K562 (cell line): ENCODE measurements at regions not wholly inside any gene's neighbourhood (a gene's known extent, or its start where the extent isn't known, plus 50 kb on each side); places are given as distances from the start of the nearest gene placed in this dataset.

Source experiments
- ATAC-seq: fragments of 200-7000 bp; cut with Tn5 transposase; 3 replicates; pipeline ENCODE4 v1.9.1; 2020; ENCODE audit warnings: moderate library complexity
- BruUV-seq: library from RNA; stranded (reverse); fragments of 400-500 nt; replicated peaks from 2 replicates; lab custom pipeline; 2021; lab: Mats Ljungman, UMichigan
- CTCF ChIA-PET: fragments of 300-600 bp; formaldehyde crosslinking; extraction: SDS; loops from one replicate; lab custom pipeline; 2021; ENCODE audit warnings: low intra/inter-chr PET ratio; lab: Yijun Ruan, JAX
- POLR2A ChIA-PET: fragments of 300-600, 350-650 bp; sonication (Branson Sonifier 250); formaldehyde crosslinking; extraction: SDS; loops from one replicate; lab custom pipeline; 2021; ENCODE audit warnings: antibody characterized with exemption, inconsistent platforms; lab: Yijun Ruan, JAX
- DNase-seq, 4 experiments: peaks; one replicate each; pipeline versions ENCODE4 v3.0.0 to v3.0.0-alpha.2; 2011 to 2018; ENCODE audit warnings: low spot score in 3 of 4, mixed read lengths in 3 of 4; ENCODE audit errors: extremely low read depth in 1 of 4
- FAIRE-seq: peaks from 2 replicates; lab custom pipeline; 2011; peaks lifted over from hg19 to GRCh38; lab: Jason Lieb, UNC
- H2AFZ ChIP-seq: 2 replicates; pipeline ENCODE4 v1.6.0; 2011; ENCODE audit warnings: low read depth, low read length, control low read depth, inconsistent platforms
- H3K27ac ChIP-seq: fragments of 200-600 bp; 3 replicates; pipeline ENCODE4 v1.8.0; 2011; ENCODE audit warnings: low read depth, mild to moderate bottlenecking, control low read depth, inconsistent platforms, low read length, moderate library complexity, mixed read lengths; ENCODE audit errors: extremely low read depth
- H3K27me3 ChIP-seq, 2 experiments: fragments of 300-600 bp in 1 of 2; 2 replicates in 1 of 2; 3 replicates in 1 of 2; pipeline versions ENCODE4 v1.6.0 to v1.8.0; 2011; ENCODE audit warnings: inconsistent platforms in 2 of 2, low read length in 2 of 2, mild to moderate bottlenecking in 1 of 2, mixed read lengths in 1 of 2, moderate library complexity in 1 of 2; ENCODE audit not compliant: control insufficient read depth in 2 of 2, insufficient read depth in 2 of 2
- H3K36me3 ChIP-seq: fragments of 300-600 bp; 3 replicates; pipeline ENCODE4 v1.8.0; 2011; ENCODE audit warnings: mild to moderate bottlenecking, low read length, inconsistent platforms; ENCODE audit not compliant: control insufficient read depth, insufficient read depth
- H3K4me1 ChIP-seq, 2 experiments: fragments of 200-600 bp in 1 of 2; replicated peaks in 1 of 2; 2 replicates in 1 of 2; 3 replicates in 1 of 2; pipeline versions ENCODE4 v1.5.1 to v1.8.0; 2011; ENCODE audit warnings: inconsistent platforms in 2 of 2, low read length in 2 of 2, mild to moderate bottlenecking in 1 of 2, mixed read lengths in 1 of 2, moderate library complexity in 1 of 2; ENCODE audit not compliant: control insufficient read depth in 2 of 2, insufficient read depth in 2 of 2
- H3K4me2 ChIP-seq: 2 replicates; pipeline ENCODE4 v1.6.1; 2011; ENCODE audit warnings: low read length, control low read depth, inconsistent platforms, mixed read lengths; ENCODE audit not compliant: insufficient read depth
- H3K4me3 ChIP-seq: fragments of 200-600 bp; sonication (generic), shearing (Covaris generic); 2 replicates; pipeline ENCODE4 v1.5.1; 2016; ENCODE audit warnings: control low read depth, inconsistent platforms
- H3K79me2 ChIP-seq: fragments of 200-600 bp; 3 replicates; pipeline ENCODE4 v1.8.0; 2011; ENCODE audit warnings: low read length, inconsistent platforms; ENCODE audit not compliant: control insufficient read depth, insufficient read depth
- H3K9ac ChIP-seq, 2 experiments: 2 replicates each; pipeline versions ENCODE4 v1.6.0 to v1.6.1; 2011; ENCODE audit warnings: low read depth in 2 of 2, low read length in 2 of 2, control low read depth in 1 of 2, inconsistent platforms in 1 of 2, mild to moderate bottlenecking in 1 of 2, mixed read lengths in 1 of 2; ENCODE audit not compliant: insufficient read depth in 1 of 2
- H3K9me1 ChIP-seq: one replicate; pipeline ENCODE4 v1.6.0; 2011; ENCODE audit warnings: inconsistent platforms, mild to moderate bottlenecking, low read length, moderate library complexity; ENCODE audit not compliant: control insufficient read depth, insufficient read depth
- H3K9me3 ChIP-seq: replicated peaks from 2 replicates; pipeline ENCODE4 v1.5.1; 2011; ENCODE audit warnings: low read depth, low read length, inconsistent platforms; ENCODE audit not compliant: control insufficient read depth, insufficient read depth
- H4K20me1 ChIP-seq: replicated peaks from 2 replicates; pipeline ENCODE4 v1.6.1; 2011; ENCODE audit warnings: low read length, inconsistent platforms, mixed read lengths; ENCODE audit not compliant: control insufficient read depth, insufficient read depth
- ARID4B ChIP-seq: sonication (generic); formaldehyde crosslinking; IDR thresholded peaks from 2 replicates; pipeline ENCODE4 v1.8.0; 2022; ENCODE audit warnings: mild to moderate bottlenecking, missing genetic modification reagents
- HOXB6 ChIP-seq: fragments of 250-450 bp; sonication (Bioruptor Pico); IDR thresholded peaks from 2 replicates; pipeline ENCODE4 v1.5.1; 2022; ENCODE audit warnings: mild to moderate bottlenecking, borderline replicate concordance
- ID3 ChIP-seq, 2 experiments: fragments of 250-450 bp in 1 of 2; fragments of 450-650 bp in 1 of 2; sonication (Bioruptor Pico) in 1 of 2; IDR thresholded peaks; 2 replicates each; pipeline versions ENCODE4 v1.6.1 to v1.8.0; 2016 to 2021; ENCODE audit warnings: mild to moderate bottlenecking in 2 of 2, moderate library complexity in 2 of 2, missing compliant biosample characterization in 1 of 2, missing genetic modification characterization in 1 of 2
- NFRKB ChIP-seq: fragments of 450-650 bp; IDR thresholded peaks from 2 replicates; pipeline ENCODE4 v1.6.1; 2016; ENCODE audit warnings: low read depth
- NR2C2 ChIP-seq, 2 experiments: fragments of 200-800 bp in 1 of 2; sonication (Bioruptor generic) in 1 of 2; sonication (generic) in 1 of 2; formaldehyde crosslinking in 1 of 2; IDR thresholded peaks; 2 replicates each; pipeline versions ENCODE4 v1.6.1 to v1.8.0; 2016 to 2022; ENCODE audit warnings: mild to moderate bottlenecking in 1 of 2, missing compliant biosample characterization in 1 of 2, missing genetic modification characterization in 1 of 2, missing genetic modification reagents in 1 of 2
- PCBP1 ChIP-seq: fragments of 200-400 bp; formaldehyde crosslinking; IDR thresholded peaks from 2 replicates; pipeline ENCODE4 v1.6.1; 2018; ENCODE audit warnings: mild to moderate bottlenecking, low read depth, low read length; ENCODE audit not compliant: poor library complexity, severe bottlenecking
- RAD51 ChIP-seq: fragments of 450-650 bp; IDR thresholded peaks from 2 replicates; pipeline ENCODE4 v1.7.1; 2016; ENCODE audit warnings: low read depth, mild to moderate bottlenecking, borderline replicate concordance
- SAFB ChIP-seq: fragments of 200-400 bp; formaldehyde crosslinking; IDR thresholded peaks from 2 replicates; pipeline ENCODE4 v1.6.1; 2017; ENCODE audit warnings: low read depth, low read length, borderline replicate concordance
- STAG1 ChIP-seq: sonication (generic); formaldehyde crosslinking; IDR thresholded peaks from 2 replicates; pipeline ENCODE4 v1.5.0; 2020; ENCODE audit warnings: missing genetic modification reagents, borderline replicate concordance
- U2AF1 ChIP-seq: fragments of 200-400 bp; formaldehyde crosslinking; optimal IDR thresholded peaks from 2 replicates; pipeline ENCODE3; 2017; ENCODE audit warnings: mild to moderate bottlenecking, low read depth, low read length, moderate library complexity
- ZBTB17 ChIP-seq: fragments of 450-650 bp; formaldehyde crosslinking; IDR thresholded peaks from 2 replicates; pipeline ENCODE4 v1.4.0; 2020; ENCODE audit warnings: mild to moderate bottlenecking
- ZBTB8A ChIP-seq: fragments of 450-650 bp; IDR thresholded peaks from 2 replicates; pipeline ENCODE4 v1.6.1; 2018; ENCODE audit warnings: mild to moderate bottlenecking, moderate library complexity; ENCODE audit not compliant: partially characterized antibody
- WGBS: fragments of 100-300 bp; shearing (Covaris generic); methylation state at CpG from one replicate; pipeline ENCODE4 v1.1.6; 2016; ENCODE audit warnings: low coverage, mixed read lengths; ENCODE audit not compliant: insufficient coverage; ENCODE audit errors: missing lambda C conversion rate; 5-methylcytosine and 5-hydroxymethylcytosine counted together
- in situ Hi-C: fragments of 300-500 bp; cut with MboI; formaldehyde crosslinking; loops from 4 replicates; pipeline ENCODE4 v1.15.0; 2018; ENCODE audit warnings: inconsistent platforms, mixed read lengths
- intact Hi-C: fragments of 100-400 bp; cut with micrococcal nuclease; formaldehyde crosslinking; loops from 2 replicates; pipeline ENCODE4 v1.14.2; 2022

GRCh38 chr2:146916914-146917313 is 927.9 kb upstream of the ACVR2A start:
- in situ Hi-C loops = no loop called here
- CTCF ChIA-PET = no interaction called here
- no peak for DNase-seq

GRCh38 chr2:146913476-146913875 is 931.4 kb upstream of the ACVR2A start:
- Histone ChIP-seq H3K27ac (no peak overlapping the region), H2AFZ (no peak overlapping the region), H4K20me1 (no peaks in the 10 kb centered on the region), H3K36me3 (no peaks in the 10 kb centered on the region), H3K4me1 (no peaks in the 10 kb centered on the region), H3K9ac (no peak overlapping the region), H3K9me3 (no peaks in the 10 kb centered on the region), H3K4me2 (no peak overlapping the region), H3K27me3 (no peaks in the 10 kb centered on the region), H3K79me2 (no peaks in the 10 kb centered on the region), H3K9me1 (no peaks in the 10 kb centered on the region), H3K4me3 (no peak overlapping the region)
- BruUV-seq = no TSS peak
- ChIA-PET CTCF (no interaction called here), POLR2A (no interaction called here)
- in situ Hi-C loops = no loop called here
- no peak for ATAC-seq
- intact Hi-C loops = no loop called here
- WGBS = 0% methylated on average over 3 of the region's 3 CpGs
- no peak for FAIRE-seq
- DNase-seq = no peak
- TF ChIP-seq ZBTB17 (CRISPR knock-in tag) (no peak), ZBTB8A (no peak), NFRKB (no peak), STAG1 (CRISPR knock-in tag) (no peak), ID3 (CRISPR knock-in tag; IDR thresholded peaks at IDR 0.05) (no peak), ID3 (tag; IDR thresholded peaks at IDR 0.05) (no peak), ARID4B (CRISPR knock-in tag) (no peak), U2AF1 (no peak), NR2C2 (CRISPR knock-in tag; IDR thresholded peaks at IDR 0.05) (no peak), NR2C2 (tag; IDR thresholded peaks at IDR 0.05) (no peak), PCBP1 (no peak)

More at GRCh38 chr2:146916914-146917313, 927.9 kb upstream of the ACVR2A start:
- no peak for FAIRE-seq
- no peak overlapping the region for H2AFZ ChIP-seq
- no peaks in the 10 kb centered on the region for H3K4me1 ChIP-seq
- no TSS peak for BruUV-seq
- no peaks in the 10 kb centered on the region for H3K9me3 ChIP-seq
- no peak for ATAC-seq
- H4K20me1 ChIP-seq = no peaks in the 10 kb centered on the region
- TF ChIP-seq RAD51 = no peak
- TF ChIP-seq SAFB = no peak
- TF ChIP-seq HOXB6 (CRISPR knock-in tag) = no peak
- TF ChIP-seq, all 486 proteins: peak for 0
- Histone ChIP-seq H3K4me2 (no peak overlapping the region), H3K79me2 (no peaks in the 10 kb centered on the region), H3K9me1 (no peaks in the 10 kb centered on the region), H3K9ac (no peak overlapping the region), H3K36me3 (no peaks in the 10 kb centered on the region), H3K4me3 (no peak overlapping the region), H3K27me3 (no peaks in the 10 kb centered on the region), H3K27ac (no peak overlapping the region)
- intact Hi-C loops = no loop called here
- WGBS = 5% methylated on average over 7 of the region's 7 CpGs
- POLR2A ChIA-PET = no interaction called here
